SK-N-SH treated with all-trans-retinoic acid at 6 μM for 48 hours (cell line): ENCODE measurements at regions not wholly inside any gene's neighbourhood (a gene's known extent, or its start where the extent isn't known, plus 50 kb on each side); places are given as distances from the start of the nearest gene placed in this dataset.

Experiments
- ISL1 ChIP-seq: fragments of 250-450 bp; sonication (Bioruptor Pico); IDR thresholded peaks from 2 replicates; pipeline ENCODE4 v2.1.2; 2022; ENCODE audit warnings: mild to moderate bottlenecking, moderate library complexity
- OSR1 ChIP-seq: fragments of 250-450 bp; sonication (Bioruptor Pico); IDR thresholded peaks from 2 replicates; pipeline ENCODE4 v1.8.0; 2022; ENCODE audit warnings: moderate library complexity, mild to moderate bottlenecking, inconsistent platforms
- SNAI2 ChIP-seq: fragments of 250-450 bp; sonication (Bioruptor Pico); IDR thresholded peaks from 2 replicates; pipeline ENCODE4 v1.5.0; 2020; ENCODE audit warnings: mild to moderate bottlenecking, moderate library complexity
- TOX ChIP-seq: fragments of 250-450 bp; sonication (Bioruptor Pico); IDR thresholded peaks from 2 replicates; pipeline ENCODE4 v1.8.0; 2021; ENCODE audit warnings: mild to moderate bottlenecking, moderate library complexity, borderline replicate concordance
- ZFP3 ChIP-seq: fragments of 250-450 bp; sonication (Bioruptor Pico); IDR thresholded peaks from 2 replicates; pipeline ENCODE4 v1.5.0; 2020; ENCODE audit warnings: mild to moderate bottlenecking, moderate library complexity
- ZNF70 ChIP-seq: fragments of 450-650 bp; formaldehyde crosslinking; IDR thresholded peaks from 2 replicates; pipeline ENCODE4 v1.5.0; 2020; ENCODE audit warnings: mild to moderate bottlenecking, moderate library complexity
- ZNF8 ChIP-seq: fragments of 450-650 bp; formaldehyde crosslinking; IDR thresholded peaks from 2 replicates; pipeline ENCODE4 v1.5.0; 2020; ENCODE audit warnings: mild to moderate bottlenecking, moderate library complexity
- TF ChIP-seq, protein P1 (sequence below): fragments of 250-450 bp; sonication (Bioruptor Pico); IDR thresholded peaks from 2 replicates; pipeline ENCODE4 v1.5.1; 2021; ENCODE audit warnings: mild to moderate bottlenecking, moderate library complexity
- TF ChIP-seq, protein P2 (sequence below): fragments of 250-450 bp; sonication (Bioruptor Pico); IDR thresholded peaks from 2 replicates; pipeline ENCODE4 v1.5.0; 2020; ENCODE audit warnings: mild to moderate bottlenecking, moderate library complexity
- TF ChIP-seq, protein P3 (sequence below): fragments of 250-450 bp; sonication (Bioruptor Pico); IDR thresholded peaks from 2 replicates; pipeline ENCODE4 v1.8.0; 2020; ENCODE audit warnings: mild to moderate bottlenecking, moderate library complexity, borderline replicate concordance
- TF ChIP-seq, protein P4 (sequence below): fragments of 250-450 bp; sonication (Bioruptor Pico); IDR thresholded peaks from 2 replicates; pipeline ENCODE4 v1.5.1; 2020; ENCODE audit warnings: low read depth, mild to moderate bottlenecking, moderate library complexity

DNA sequence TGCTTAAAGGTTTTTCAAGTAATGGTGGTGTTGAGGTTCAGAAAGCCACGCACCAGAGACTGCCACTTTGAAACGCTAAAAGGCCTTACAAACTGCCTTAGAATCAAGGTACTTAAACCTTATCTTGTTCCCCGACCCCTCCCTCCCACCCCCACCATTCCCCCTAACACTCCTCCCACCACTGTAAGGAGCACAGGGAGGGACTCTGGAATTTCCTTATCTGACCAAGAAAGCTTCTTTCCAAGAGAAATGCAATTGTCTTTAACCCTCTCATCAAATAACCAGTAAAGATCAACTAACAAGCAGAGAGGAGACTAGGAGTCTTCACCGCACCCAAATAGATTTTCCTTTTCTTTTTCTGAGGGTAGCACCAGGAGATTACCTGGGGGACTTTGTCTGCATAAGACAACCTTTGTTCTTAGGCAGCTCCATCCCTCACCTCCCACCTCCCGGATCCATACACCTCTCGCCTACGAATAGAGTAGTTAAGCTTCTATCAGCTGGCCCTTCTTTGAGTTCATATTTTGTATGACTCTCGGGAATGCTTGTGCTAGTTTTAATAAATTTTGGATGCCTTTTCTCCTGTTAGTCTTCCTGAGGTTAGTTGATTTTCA is 137.7 kb upstream of the ADGRL2 start:
- TF ChIP-seq ZNF70: no peak
- TF ChIP-seq, protein P1, sequence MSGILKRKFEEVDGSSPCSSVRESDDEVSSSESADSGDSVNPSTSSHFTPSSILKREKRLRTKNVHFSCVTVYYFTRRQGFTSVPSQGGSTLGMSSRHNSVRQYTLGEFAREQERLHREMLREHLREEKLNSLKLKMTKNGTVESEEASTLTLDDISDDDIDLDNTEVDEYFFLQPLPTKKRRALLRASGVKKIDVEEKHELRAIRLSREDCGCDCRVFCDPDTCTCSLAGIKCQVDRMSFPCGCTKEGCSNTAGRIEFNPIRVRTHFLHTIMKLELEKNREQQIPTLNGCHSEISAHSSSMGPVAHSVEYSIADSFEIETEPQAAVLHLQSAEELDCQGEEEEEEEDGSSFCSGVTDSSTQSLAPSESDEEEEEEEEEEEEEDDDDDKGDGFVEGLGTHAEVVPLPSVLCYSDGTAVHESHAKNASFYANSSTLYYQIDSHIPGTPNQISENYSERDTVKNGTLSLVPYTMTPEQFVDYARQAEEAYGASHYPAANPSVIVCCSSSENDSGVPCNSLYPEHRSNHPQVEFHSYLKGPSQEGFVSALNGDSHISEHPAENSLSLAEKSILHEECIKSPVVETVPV: no peak
- TF ChIP-seq, protein P2, sequence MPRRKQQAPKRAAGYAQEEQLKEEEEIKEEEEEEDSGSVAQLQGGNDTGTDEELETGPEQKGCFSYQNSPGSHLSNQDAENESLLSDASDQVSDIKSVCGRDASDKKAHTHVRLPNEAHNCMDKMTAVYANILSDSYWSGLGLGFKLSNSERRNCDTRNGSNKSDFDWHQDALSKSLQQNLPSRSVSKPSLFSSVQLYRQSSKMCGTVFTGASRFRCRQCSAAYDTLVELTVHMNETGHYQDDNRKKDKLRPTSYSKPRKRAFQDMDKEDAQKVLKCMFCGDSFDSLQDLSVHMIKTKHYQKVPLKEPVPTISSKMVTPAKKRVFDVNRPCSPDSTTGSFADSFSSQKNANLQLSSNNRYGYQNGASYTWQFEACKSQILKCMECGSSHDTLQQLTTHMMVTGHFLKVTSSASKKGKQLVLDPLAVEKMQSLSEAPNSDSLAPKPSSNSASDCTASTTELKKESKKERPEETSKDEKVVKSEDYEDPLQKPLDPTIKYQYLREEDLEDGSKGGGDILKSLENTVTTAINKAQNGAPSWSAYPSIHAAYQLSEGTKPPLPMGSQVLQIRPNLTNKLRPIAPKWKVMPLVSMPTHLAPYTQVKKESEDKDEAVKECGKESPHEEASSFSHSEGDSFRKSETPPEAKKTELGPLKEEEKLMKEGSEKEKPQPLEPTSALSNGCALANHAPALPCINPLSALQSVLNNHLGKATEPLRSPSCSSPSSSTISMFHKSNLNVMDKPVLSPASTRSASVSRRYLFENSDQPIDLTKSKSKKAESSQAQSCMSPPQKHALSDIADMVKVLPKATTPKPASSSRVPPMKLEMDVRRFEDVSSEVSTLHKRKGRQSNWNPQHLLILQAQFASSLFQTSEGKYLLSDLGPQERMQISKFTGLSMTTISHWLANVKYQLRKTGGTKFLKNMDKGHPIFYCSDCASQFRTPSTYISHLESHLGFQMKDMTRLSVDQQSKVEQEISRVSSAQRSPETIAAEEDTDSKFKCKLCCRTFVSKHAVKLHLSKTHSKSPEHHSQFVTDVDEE (CRISPR knock-in tag): no peak
- no peak for TF ChIP-seq ISL1
- no peak for TF ChIP-seq SNAI2 (CRISPR knock-in tag)
- TF ChIP-seq OSR1 (CRISPR knock-in tag): no peak
- TF ChIP-seq, protein P3, sequence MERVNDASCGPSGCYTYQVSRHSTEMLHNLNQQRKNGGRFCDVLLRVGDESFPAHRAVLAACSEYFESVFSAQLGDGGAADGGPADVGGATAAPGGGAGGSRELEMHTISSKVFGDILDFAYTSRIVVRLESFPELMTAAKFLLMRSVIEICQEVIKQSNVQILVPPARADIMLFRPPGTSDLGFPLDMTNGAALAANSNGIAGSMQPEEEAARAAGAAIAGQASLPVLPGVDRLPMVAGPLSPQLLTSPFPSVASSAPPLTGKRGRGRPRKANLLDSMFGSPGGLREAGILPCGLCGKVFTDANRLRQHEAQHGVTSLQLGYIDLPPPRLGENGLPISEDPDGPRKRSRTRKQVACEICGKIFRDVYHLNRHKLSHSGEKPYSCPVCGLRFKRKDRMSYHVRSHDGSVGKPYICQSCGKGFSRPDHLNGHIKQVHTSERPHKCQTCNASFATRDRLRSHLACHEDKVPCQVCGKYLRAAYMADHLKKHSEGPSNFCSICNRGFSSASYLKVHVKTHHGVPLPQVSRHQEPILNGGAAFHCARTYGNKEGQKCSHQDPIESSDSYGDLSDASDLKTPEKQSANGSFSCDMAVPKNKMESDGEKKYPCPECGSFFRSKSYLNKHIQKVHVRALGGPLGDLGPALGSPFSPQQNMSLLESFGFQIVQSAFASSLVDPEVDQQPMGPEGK (CRISPR knock-in tag): no peak
- TF ChIP-seq ZFP3 (CRISPR knock-in tag): no peak
- TF ChIP-seq, protein P4, sequence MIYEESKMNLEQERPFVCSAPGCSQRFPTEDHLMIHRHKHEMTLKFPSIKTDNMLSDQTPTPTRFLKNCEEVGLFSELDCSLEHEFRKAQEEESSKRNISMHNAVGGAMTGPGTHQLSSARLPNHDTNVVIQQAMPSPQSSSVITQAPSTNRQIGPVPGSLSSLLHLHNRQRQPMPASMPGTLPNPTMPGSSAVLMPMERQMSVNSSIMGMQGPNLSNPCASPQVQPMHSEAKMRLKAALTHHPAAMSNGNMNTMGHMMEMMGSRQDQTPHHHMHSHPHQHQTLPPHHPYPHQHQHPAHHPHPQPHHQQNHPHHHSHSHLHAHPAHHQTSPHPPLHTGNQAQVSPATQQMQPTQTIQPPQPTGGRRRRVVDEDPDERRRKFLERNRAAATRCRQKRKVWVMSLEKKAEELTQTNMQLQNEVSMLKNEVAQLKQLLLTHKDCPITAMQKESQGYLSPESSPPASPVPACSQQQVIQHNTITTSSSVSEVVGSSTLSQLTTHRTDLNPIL (CRISPR knock-in tag): no peak
- TF ChIP-seq TOX (CRISPR knock-in tag): no peak
- TF ChIP-seq ZNF8 (CRISPR knock-in tag): no peak
